Stimulated activated CD4-positive, alpha-beta T cell treated with anti-CD3 and anti-CD28 coated beads, TNF-alpha, amount 100 ng/mL, for 4 hours (primary cell): ENCODE measurements at regions not wholly inside any gene's neighbourhood (a gene's known extent, or its start where the extent isn't known, plus 50 kb on each side); places are given as distances from the start of the nearest gene placed in this dataset.
"Not testable (repeated sequence)": the region's sequence is repeated elsewhere in the genome, so short reads cannot be mapped to it uniquely, and the experiment has no call there.

Source experiments
- DNase-seq, 3 experiments: peaks; one replicate each; pipeline ENCODE4 v3.0.0-alpha.2; 2020; ENCODE audit warnings: low read depth in 3 of 3

GRCh38 chr2:192983173-192983572 lies 788.4 kb upstream of the TMEFF2 start:
- no peak for DNase-seq

DNA sequence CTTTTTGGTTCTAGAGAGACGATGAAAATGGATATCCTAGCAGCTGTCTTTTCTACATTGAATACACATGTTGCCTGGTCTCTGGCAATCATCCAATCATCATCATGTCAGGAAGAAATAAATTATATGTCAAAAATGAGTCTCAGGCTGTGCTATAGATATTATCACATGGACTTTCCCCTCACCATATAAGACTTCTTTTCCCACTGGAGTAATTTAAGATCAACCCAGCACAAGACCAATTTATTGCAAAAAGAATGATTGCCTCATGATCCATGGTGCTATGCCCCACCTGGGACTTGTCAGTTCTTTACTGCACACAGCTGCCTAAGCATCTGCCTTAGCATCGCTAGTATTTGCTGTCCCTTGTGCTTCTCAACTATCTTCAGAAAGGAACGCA lies 783.7 kb upstream of the TMEFF2 start:
- DNase-seq = no peak

DNA sequence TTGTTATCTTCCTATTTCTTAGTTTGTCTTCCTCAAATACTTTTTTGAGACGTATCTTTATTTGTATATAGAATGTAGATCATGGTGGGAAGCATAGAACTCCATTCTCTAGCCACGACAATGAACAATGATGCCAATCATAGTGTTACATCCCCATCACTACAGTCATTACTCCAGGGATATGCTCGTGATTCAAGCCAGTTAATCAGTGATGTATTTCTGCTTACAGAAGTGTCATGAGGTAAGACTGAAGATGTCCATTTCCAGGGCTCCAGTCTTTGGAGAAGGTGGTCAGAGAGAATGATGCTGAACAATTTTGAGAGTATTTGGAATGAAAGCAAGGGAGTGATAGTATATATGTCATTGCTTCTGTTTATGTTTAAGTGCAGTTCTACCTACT lies 777.2 kb upstream of the TMEFF2 start:
- DNase-seq = no peak

DNA sequence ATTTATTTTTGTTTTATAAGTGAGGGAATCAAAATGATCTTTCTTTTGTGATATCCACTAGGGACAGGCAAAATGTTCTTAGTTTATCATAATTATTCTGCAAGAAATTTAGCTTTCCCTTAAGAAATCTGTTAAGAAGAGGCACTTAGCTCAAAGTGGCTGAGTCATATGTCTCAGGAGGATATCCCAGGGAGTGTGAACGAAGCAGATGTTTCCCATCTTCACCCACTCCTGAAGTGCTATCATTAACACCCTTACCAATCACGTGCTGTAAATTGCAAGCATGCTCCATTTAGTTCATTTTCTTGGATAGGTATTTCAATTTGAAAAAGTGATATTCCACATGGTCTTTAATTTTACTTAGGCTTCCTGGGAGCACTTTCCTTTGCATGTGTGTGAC lies 774.3 kb upstream of the TMEFF2 start:
- no peak for DNase-seq

GRCh38 chr2:192960945-192961344 lies 766.2 kb upstream of the TMEFF2 start:
- DNase-seq = no peak

DNA sequence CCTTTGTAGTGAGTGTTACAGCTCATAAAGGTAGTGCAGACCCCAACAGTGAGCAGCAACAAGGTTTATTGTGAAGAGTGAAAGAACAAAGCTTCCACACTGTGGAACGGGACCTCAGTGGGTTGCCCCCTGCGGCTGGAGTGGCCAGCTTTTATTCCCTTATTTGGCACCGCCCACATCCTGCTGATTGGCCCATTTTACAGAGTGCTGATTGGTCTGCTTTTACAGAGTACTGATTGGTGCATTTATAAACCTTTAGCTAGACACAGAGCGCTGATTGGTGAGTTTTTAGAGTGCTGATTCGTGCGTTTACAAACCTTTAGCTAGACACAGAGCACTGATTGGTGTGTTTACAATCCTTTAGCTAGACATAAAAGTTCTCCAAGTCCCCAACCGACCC lies 763.9 kb upstream of the TMEFF2 start:
- DNase-seq = not testable (repeated sequence)

DNA sequence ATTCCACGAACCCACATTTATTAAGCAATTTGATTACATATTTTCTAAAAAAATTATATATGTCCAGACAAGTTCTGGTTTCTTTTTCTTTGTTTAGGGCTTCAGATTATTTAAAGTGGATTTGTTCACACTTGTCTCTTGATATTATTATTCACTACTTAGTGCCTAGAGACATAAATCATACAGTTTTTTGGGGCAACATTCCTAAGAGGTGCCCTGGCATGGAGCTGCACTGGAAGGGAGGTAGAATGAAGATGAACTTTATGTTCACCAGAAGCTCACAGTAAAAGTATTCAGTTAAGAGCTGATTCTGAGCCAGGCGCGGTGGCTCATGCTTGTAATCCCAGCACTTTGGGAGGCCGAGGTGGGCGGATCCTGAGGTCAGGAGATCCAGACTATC lies 762.7 kb upstream of the TMEFF2 start:
- no peak for DNase-seq

- DNase-seq = no peak
Observed at GRCh38 chr2:192953116-192953515, 758.4 kb upstream of the TMEFF2 start.

GRCh38 chr2:192952245-192952644 lies 757.5 kb upstream of the TMEFF2 start:
- no peak for DNase-seq

- DNase-seq = no peak
Observed at GRCh38 chr2:192948316-192948715, 753.6 kb upstream of the TMEFF2 start.

GRCh38 chr2:192947352-192947751 lies 752.6 kb upstream of the TMEFF2 start:
- no peak for DNase-seq

DNA sequence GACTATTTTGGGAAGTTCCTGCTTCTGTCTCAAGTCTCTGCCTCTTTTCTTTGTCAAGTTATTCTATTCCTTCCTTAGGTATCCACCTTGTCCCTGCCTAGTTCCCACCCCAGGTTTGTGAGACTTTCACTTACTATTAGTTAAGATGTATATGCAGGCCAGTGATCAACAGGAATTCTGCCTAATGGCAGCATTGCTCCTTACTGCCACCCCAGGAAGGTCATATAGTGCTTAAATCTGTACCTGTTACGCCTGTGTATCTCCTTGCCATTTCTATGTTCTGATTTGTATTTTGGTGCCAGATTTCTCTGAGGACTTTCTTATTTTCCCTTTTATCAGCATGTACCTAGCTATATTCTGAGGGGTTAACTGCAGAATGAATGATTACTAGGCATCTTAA lies 746.0 kb upstream of the TMEFF2 start:
- DNase-seq = no peak

GRCh38 chr2:192932376-192932775 lies 737.6 kb upstream of the TMEFF2 start:
- no peak for DNase-seq

GRCh38 chr2:192921631-192922030 lies 726.9 kb upstream of the TMEFF2 start:
- not testable (repeated sequence) for DNase-seq

- no peak for DNase-seq
Observed at GRCh38 chr2:192901446-192901845, 706.7 kb upstream of the TMEFF2 start.

DNA sequence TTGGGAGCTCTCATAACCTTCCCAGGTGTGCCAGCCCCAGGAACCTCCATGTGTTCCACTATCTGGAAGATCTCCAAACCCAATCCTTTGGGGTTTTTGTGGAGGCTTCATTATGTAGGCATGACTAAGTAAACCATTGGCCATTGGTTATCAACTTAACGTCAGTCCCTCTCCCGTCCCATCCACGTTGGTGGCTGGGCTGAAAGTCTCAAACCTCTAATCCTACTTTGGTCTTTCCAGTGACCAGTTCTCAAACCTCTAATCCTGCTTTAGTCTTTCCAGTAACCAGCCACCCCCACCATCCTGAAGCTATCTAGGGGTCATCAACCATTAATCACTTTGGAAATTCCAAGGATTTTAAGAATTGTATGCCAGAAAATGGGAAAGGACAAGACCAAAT lies 704.7 kb upstream of the TMEFF2 start:
- DNase-seq = no peak

- not testable (repeated sequence) for DNase-seq
Observed at GRCh38 chr2:192893976-192894375, 699.2 kb upstream of the TMEFF2 start.

- DNase-seq = no peak
Observed at GRCh38 chr2:192888109-192888508, 693.4 kb upstream of the TMEFF2 start.

DNA sequence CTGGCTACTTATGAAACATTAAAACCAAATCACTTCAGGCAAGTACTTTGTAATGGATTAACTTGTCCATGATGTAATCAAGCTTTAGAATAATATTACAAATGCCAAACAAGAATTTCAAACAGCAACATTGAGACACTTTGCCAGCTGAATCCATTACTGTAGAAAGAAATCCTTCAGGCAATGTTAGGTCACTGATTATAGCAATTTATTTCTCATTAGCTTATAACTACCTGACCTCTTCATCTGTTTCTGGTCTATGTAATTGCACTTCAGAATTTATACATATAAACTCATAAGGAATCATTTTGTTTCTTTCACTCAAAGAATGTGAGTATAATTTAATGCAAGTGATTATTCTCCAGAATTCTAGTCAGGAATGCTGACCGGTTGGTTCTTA lies 692.6 kb upstream of the TMEFF2 start:
- DNase-seq = no peak

DNA sequence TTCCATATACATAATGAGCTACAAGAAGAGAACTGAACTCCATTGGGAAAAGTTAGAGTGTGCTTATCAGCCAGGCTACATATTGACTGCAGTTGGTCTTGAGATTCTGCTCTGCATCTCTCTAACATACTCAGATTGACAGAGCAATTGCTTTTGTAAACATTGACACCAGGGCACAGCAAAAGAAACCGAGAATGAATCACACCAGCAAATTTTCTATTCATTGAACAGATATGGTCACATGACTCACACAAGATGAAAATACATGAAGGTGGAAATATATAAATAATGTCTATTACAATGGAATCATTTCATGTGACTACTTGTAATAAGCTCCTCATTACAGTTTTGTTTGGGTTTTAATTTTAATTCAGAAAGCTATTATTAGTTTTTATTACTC lies 691.9 kb upstream of the TMEFF2 start:
- DNase-seq = no peak

DNA sequence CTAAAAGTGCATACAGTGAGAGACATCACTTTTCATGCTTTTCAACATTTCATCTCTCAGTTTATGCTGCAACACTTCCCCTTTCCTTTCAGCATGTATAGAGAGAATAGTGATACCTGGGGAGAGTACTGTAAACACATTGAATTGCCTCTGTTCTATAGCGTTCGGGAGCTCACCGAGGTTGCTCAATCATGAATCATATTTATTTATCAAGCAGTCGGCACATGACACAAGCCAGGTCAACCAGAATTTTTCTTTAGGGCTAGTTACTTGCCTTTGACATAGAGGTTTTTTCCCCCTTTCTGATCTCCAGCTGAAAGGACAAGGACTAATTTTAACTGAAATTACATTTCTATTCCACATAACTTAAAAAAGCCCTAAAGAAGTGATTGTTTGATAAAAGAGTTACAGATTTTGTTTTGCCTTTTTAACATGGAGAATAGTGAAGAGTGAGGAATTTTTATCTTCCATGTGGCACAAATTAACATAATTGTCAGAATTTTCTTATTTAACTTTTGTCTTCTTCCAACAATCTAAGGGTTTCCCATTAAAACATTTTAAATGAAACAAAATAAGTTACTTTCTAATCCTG lies 690.9 kb upstream of the TMEFF2 start:
- no peak for DNase-seq

GRCh38 chr2:192877159-192877558 lies 682.4 kb upstream of the TMEFF2 start:
- DNase-seq = no peak

DNA sequence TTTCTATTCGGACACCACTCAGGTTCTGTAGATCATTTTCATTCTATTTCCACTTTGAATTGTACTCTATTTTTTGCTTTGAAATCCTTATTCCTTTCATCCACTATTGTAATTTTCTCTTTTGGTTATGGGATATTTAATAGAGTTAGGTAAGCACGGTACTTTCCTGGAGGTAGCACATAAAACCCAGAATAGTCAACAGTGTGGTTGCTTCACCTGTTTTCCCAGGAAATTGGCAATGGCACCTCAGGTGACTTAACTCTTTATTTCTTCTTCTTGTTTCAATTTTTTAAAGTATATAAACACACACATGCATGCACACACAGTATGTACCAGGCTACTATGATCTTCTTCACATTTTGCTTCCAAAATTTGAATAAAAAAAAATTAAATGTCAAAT lies 682.0 kb upstream of the TMEFF2 start:
- DNase-seq = no peak

- DNase-seq = no peak
Observed at GRCh38 chr2:192854706-192855105, 660.0 kb upstream of the TMEFF2 start.

DNA sequence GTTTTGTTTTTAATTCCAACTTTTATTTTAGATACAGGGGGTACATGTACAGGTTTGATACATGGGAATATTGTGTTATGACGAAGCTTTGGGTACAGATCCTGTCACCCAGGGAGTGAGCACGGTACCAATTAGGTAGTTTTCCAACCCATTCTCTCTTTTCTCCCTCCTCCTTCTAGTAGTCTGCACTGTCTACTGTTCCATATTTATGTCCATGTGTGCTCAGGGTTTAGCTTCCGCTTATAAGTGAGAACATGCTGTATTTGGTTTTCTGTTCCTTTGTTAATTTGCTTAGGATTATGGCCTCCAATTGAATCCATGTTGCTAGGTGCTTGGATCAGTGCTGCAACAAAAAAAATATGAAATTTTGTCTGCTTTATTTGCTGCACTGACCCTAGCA lies 659.3 kb upstream of the TMEFF2 start:
- DNase-seq = no peak
